ENCODE measurements at regions not wholly inside any gene's neighbourhood (a gene's known extent, or its start where the extent isn't known, plus 50 kb on each side); places are given as distances from the start of the nearest gene placed in this dataset.

- H3K4me1 Mint-ChIP-seq = no peaks in the 10 kb centered on the region
- peaks cover 4% of the 10 kb centered on the region for H3K9me3 Mint-ChIP-seq (ENCODE audit: low read depth)
- no peaks in the 10 kb centered on the region for H3K27me3 Mint-ChIP-seq
- no peak overlapping the region for H3K27ac Mint-ChIP-seq
- DNase-seq (no peak), ATAC-seq (no peak)
- H3K36me3 Mint-ChIP-seq = no peaks in the 10 kb centered on the region
- CTCF ChIA-PET = no interaction called here
- H3K4me3 Mint-ChIP-seq = no peak overlapping the region
These were observed 132.1 kb upstream of the DPP6 start for GRCh38 chr7:153920126-153920525.

GRCh38 chr7:153920897-153921296, 131.3 kb upstream of the DPP6 start:
- Mint-ChIP-seq H3K9me3 (ENCODE audit: low read depth) (peaks cover 6% of the 10 kb centered on the region), H3K4me3 (no peak overlapping the region), H3K4me1 (no peaks in the 10 kb centered on the region), H3K27ac (no peak overlapping the region), H3K27me3 (no peaks in the 10 kb centered on the region), H3K36me3 (no peaks in the 10 kb centered on the region)
- ATAC-seq (no peak), DNase-seq (no peak)
- CTCF ChIA-PET = no interaction called here

- Mint-ChIP-seq H3K27ac (no peak overlapping the region), H3K9me3 (ENCODE audit: low read depth) (peaks cover 8% of the 10 kb centered on the region), H3K36me3 (no peaks in the 10 kb centered on the region), H3K27me3 (no peaks in the 10 kb centered on the region), H3K4me3 (no peak overlapping the region), H3K4me1 (no peaks in the 10 kb centered on the region)
- ATAC-seq (no peak), DNase-seq (no peak)
- CTCF ChIA-PET = no interaction called here
These were observed 130.8 kb upstream of the DPP6 start for GRCh38 chr7:153921408-153921807.

DNA sequence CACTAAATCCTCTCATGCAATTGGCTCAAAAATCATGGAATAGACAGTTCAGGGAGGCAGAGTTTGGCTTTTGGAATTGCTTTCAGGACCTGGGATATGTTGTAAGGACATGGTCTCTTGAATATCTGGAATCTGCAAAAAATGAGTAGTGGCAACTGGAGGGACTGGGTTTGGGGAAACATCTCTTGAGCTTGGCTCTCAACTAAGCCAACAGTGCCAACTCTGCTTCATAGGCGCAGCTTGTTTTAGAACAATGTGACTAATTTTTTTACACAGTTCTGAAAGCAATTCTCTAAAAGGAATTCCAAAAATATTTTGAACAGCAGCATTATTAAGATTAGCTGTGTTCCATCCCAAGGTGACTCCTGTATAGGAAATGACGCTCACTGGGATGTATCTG, 121.5 kb upstream of the DPP6 start:
- DNase-seq (no peak), ATAC-seq (no peak)
- Mint-ChIP-seq H3K9me3 (ENCODE audit: low read depth) (peaks cover 12% of the 10 kb centered on the region), H3K4me3 (no peak overlapping the region), H3K36me3 (no peaks in the 10 kb centered on the region), H3K4me1 (no peaks in the 10 kb centered on the region), H3K27ac (no peak overlapping the region), H3K27me3 (no peaks in the 10 kb centered on the region)
- CTCF ChIA-PET = no interaction called here

DNA sequence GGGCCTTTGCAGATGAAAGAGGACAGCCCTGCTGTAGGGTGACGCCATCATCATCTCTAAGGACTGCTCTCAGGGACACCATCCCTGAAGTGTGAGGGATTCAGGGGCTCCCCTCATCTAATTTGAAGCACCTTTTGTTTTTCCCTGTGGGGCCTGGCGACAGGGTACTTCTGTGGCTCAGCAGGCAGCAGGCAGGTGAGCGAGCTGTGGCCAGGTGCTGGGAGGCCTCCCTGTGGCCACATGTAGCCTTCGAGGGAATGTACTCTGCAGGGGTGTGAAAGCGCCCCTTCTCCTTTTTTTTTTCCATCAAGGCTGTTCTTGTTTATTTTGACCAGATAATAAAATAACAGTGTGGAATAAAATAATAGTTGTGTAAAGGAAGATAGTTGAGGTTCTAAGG, 118.2 kb upstream of the DPP6 start:
- DNase-seq (no peak), ATAC-seq (no peak)
- H3K27ac Mint-ChIP-seq = no peak overlapping the region
- H3K27me3 Mint-ChIP-seq = no peaks in the 10 kb centered on the region
- CTCF ChIA-PET = no interaction called here
- no peak overlapping the region for H3K4me3 Mint-ChIP-seq
- H3K4me1 Mint-ChIP-seq = no peaks in the 10 kb centered on the region
- peaks cover 5% of the 10 kb centered on the region for H3K9me3 Mint-ChIP-seq (ENCODE audit: low read depth)
- no peaks in the 10 kb centered on the region for H3K36me3 Mint-ChIP-seq

- Mint-ChIP-seq H3K4me1 (no peaks in the 10 kb centered on the region), H3K36me3 (no peaks in the 10 kb centered on the region), H3K4me3 (no peak overlapping the region), H3K27me3 (no peaks in the 10 kb centered on the region), H3K9me3 (ENCODE audit: low read depth) (peaks cover 2% of the 10 kb centered on the region), H3K27ac (no peak overlapping the region)
- ATAC-seq (no peak), DNase-seq (no peak)
- CTCF ChIA-PET = no interaction called here
These were observed 117.6 kb upstream of the DPP6 start for GRCh38 chr7:153934629-153935028.

- ATAC-seq (no peak), DNase-seq (no peak)
- Mint-ChIP-seq H3K4me3 (no peak overlapping the region), H3K27me3 (no peaks in the 10 kb centered on the region), H3K9me3 (ENCODE audit: low read depth) (peaks cover 2% of the 10 kb centered on the region), H3K36me3 (no peaks in the 10 kb centered on the region), H3K4me1 (no peaks in the 10 kb centered on the region), H3K27ac (no peak overlapping the region)
- CTCF ChIA-PET = no interaction called here
These were observed 117.1 kb upstream of the DPP6 start for GRCh38 chr7:153935095-153935494.

DNA sequence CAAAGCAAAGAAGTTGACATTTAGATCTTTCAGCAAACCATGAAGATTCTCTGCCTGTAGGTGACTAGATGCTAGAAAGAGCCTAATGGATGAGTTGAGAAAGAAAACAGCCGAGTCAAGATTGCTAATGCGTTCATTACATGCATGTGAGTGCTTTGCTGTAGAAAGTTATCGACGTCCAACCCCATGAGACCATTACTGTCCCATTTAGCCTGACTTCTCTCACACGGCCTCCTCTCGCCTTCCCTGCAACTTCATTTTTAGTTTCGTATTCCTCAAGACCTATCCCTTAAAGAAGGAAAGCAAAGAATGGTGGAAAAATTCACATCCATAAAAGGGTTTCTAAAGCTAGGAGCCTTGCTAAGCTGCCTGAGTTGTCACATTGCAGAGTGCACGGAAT, 113.7 kb upstream of the DPP6 start:
- H3K9me3 Mint-ChIP-seq (ENCODE audit: low read depth) = peaks cover 4% of the 10 kb centered on the region
- no peak for ATAC-seq

GRCh38 chr7:153939177-153939576, 113.0 kb upstream of the DPP6 start:
- ATAC-seq (no peak), DNase-seq (no peak)
- H3K4me3 Mint-ChIP-seq = no peak overlapping the region
- H3K9me3 Mint-ChIP-seq (ENCODE audit: low read depth) = peaks cover 4% of the 10 kb centered on the region
- CTCF ChIA-PET = no interaction called here
- no peaks in the 10 kb centered on the region for H3K27me3 Mint-ChIP-seq
- H3K27ac Mint-ChIP-seq = no peak overlapping the region
- H3K4me1 Mint-ChIP-seq = no peaks in the 10 kb centered on the region
- H3K36me3 Mint-ChIP-seq = no peaks in the 10 kb centered on the region

More for the DNA sequence above, 113.7 kb upstream of the DPP6 start:
- no peak for DNase-seq
- H3K4me3 Mint-ChIP-seq = no peak overlapping the region
- CTCF ChIA-PET = no interaction called here
- H3K27ac Mint-ChIP-seq = no peak overlapping the region
- no peaks in the 10 kb centered on the region for H3K36me3 Mint-ChIP-seq
- no peaks in the 10 kb centered on the region for H3K4me1 Mint-ChIP-seq
- no peaks in the 10 kb centered on the region for H3K27me3 Mint-ChIP-seq

DNA sequence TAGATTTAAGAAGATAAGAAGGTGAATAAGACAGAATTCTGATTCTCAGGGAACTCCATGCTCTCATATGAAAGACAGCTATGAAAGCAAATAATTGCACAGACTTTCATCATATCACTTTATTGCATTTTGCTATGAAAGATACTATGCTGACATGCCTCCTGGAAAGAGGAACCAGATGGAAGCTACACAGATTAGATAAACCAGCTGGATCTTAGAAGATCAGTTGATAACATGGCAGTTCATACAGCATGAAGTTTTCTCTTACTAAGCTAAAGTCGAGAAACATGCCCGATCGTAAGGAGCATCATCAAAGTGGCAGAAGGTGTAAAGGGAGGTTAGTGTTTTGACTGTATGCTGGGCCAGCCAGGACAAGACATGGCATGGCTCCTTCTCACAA, 112.5 kb upstream of the DPP6 start:
- no peak overlapping the region for H3K4me3 Mint-ChIP-seq
- CTCF ChIA-PET = no interaction called here
- peaks cover 5% of the 10 kb centered on the region for H3K9me3 Mint-ChIP-seq (ENCODE audit: low read depth)
- no peak overlapping the region for H3K27ac Mint-ChIP-seq
- H3K4me1 Mint-ChIP-seq = no peaks in the 10 kb centered on the region
- DNase-seq (no peak), ATAC-seq (no peak)
- no peaks in the 10 kb centered on the region for H3K27me3 Mint-ChIP-seq
- H3K36me3 Mint-ChIP-seq = no peaks in the 10 kb centered on the region

DNA sequence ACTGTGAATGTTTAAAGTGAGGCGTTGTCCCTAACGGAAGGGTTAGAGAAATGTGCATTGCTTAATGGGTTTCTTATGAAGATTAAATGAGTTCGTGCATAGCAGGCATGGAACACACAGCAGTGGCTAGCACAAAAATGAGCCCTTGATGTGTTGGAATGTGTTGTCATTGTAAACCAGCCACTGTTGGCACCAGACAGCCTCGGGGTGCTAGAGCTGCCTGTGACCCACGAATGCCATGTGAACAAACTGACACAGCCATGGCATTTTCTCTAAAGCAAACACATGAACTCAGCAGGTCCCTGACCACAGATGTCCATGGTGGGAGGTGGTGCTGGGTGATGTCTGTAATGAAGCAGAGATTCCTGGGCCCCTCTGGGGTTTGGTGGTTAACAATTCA, 111.1 kb upstream of the DPP6 start:
- CTCF ChIA-PET = no interaction called here
- Mint-ChIP-seq H3K4me3 (no peak overlapping the region), H3K27me3 (no peaks in the 10 kb centered on the region), H3K4me1 (no peaks in the 10 kb centered on the region), H3K36me3 (no peaks in the 10 kb centered on the region), H3K9me3 (ENCODE audit: low read depth) (peaks cover 8% of the 10 kb centered on the region), H3K27ac (no peak overlapping the region)
- DNase-seq (no peak), ATAC-seq (no peak)

GRCh38 chr7:153942036-153942435, 110.2 kb upstream of the DPP6 start:
- no peaks in the 10 kb centered on the region for H3K36me3 Mint-ChIP-seq
- no peak for ATAC-seq
- H3K27me3 Mint-ChIP-seq = no peaks in the 10 kb centered on the region
- no peak for DNase-seq
- CTCF ChIA-PET = no interaction called here
- no peak overlapping the region for H3K27ac Mint-ChIP-seq
- peaks cover 8% of the 10 kb centered on the region for H3K9me3 Mint-ChIP-seq (ENCODE audit: low read depth)
- no peak overlapping the region for H3K4me3 Mint-ChIP-seq
- H3K4me1 Mint-ChIP-seq = no peaks in the 10 kb centered on the region

- ATAC-seq (no peak), DNase-seq (no peak)
- H3K4me3 Mint-ChIP-seq = no peak overlapping the region
- peaks cover 8% of the 10 kb centered on the region for H3K9me3 Mint-ChIP-seq (ENCODE audit: low read depth)
- no peak overlapping the region for H3K27ac Mint-ChIP-seq
- H3K36me3 Mint-ChIP-seq = no peaks in the 10 kb centered on the region
- no peaks in the 10 kb centered on the region for H3K27me3 Mint-ChIP-seq
- CTCF ChIA-PET = no interaction called here
- no peaks in the 10 kb centered on the region for H3K4me1 Mint-ChIP-seq
These were observed 108.7 kb upstream of the DPP6 start for GRCh38 chr7:153943457-153943856.

- CTCF ChIA-PET = no interaction called here
- H3K27me3 Mint-ChIP-seq = no peaks in the 10 kb centered on the region
These were observed 108.3 kb upstream of the DPP6 start for GRCh38 chr7:153943861-153944260.

GRCh38 chr7:153948060-153948459, 104.1 kb upstream of the DPP6 start:
- Mint-ChIP-seq H3K4me1 (no peaks in the 10 kb centered on the region), H3K27ac (no peak overlapping the region), H3K4me3 (no peak overlapping the region), H3K36me3 (no peaks in the 10 kb centered on the region), H3K27me3 (no peaks in the 10 kb centered on the region), H3K9me3 (ENCODE audit: low read depth) (peaks cover 17% of the 10 kb centered on the region)
- CTCF ChIA-PET = no interaction called here
- no peak for ATAC-seq
- no peak for DNase-seq

More at GRCh38 chr7:153943861-153944260, 108.3 kb upstream of the DPP6 start:
- ATAC-seq (no peak), DNase-seq (no peak)
- Mint-ChIP-seq H3K36me3 (no peaks in the 10 kb centered on the region), H3K4me1 (no peaks in the 10 kb centered on the region), H3K9me3 (ENCODE audit: low read depth) (peaks cover 8% of the 10 kb centered on the region), H3K4me3 (no peak overlapping the region), H3K27ac (no peak overlapping the region)

All from activated CD8-positive, alpha-beta memory T cell treated with anti-CD3 and anti-CD28 coated beads, Interleukin-2, amount 10 ng/mL, durations not matched to agents 7 days and 5 days (primary cell).